ENCODE measurements at regions not wholly inside any gene's neighbourhood (a gene's known extent, or its start where the extent isn't known, plus 50 kb on each side); places are given as distances from the start of the nearest gene placed in this dataset.
"Not testable (repeated sequence)": the region's sequence is repeated elsewhere in the genome, so short reads cannot be mapped to it uniquely, and the experiment has no call there.

DNA sequence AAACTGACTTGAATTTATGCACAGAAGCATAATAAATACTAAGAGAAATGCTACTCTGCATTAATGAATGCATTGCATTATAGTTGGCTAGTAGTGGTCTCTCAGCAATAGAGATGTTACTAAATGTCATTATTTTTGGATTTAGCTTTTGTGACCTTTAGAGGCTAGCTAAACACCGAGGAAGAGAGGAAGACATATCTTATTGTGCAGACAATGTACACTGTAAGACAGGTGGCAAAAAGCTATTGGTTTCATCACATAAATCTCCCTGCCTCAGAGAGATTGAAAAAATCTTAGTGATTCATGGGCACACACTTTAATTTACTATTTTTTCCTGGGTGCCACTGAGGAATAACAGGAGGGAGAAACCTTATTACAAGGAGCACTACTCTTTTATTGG lies 435.9 kb downstream of the TMEM232 start:
- DNase-seq (ENCODE audit: low read depth) = no peak
- H3K4me3 ChIP-seq (ENCODE audit: control insufficient read depth, low read depth, low read length) = no peak overlapping the region
- TF ChIP-seq, protein P1, sequence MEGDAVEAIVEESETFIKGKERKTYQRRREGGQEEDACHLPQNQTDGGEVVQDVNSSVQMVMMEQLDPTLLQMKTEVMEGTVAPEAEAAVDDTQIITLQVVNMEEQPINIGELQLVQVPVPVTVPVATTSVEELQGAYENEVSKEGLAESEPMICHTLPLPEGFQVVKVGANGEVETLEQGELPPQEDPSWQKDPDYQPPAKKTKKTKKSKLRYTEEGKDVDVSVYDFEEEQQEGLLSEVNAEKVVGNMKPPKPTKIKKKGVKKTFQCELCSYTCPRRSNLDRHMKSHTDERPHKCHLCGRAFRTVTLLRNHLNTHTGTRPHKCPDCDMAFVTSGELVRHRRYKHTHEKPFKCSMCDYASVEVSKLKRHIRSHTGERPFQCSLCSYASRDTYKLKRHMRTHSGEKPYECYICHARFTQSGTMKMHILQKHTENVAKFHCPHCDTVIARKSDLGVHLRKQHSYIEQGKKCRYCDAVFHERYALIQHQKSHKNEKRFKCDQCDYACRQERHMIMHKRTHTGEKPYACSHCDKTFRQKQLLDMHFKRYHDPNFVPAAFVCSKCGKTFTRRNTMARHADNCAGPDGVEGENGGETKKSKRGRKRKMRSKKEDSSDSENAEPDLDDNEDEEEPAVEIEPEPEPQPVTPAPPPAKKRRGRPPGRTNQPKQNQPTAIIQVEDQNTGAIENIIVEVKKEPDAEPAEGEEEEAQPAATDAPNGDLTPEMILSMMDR (IDR thresholded peaks at IDR 0.05; ENCODE audit: control insufficient read depth, insufficient read depth, low read depth, low read length, missing control alignments) = no peak

DNA sequence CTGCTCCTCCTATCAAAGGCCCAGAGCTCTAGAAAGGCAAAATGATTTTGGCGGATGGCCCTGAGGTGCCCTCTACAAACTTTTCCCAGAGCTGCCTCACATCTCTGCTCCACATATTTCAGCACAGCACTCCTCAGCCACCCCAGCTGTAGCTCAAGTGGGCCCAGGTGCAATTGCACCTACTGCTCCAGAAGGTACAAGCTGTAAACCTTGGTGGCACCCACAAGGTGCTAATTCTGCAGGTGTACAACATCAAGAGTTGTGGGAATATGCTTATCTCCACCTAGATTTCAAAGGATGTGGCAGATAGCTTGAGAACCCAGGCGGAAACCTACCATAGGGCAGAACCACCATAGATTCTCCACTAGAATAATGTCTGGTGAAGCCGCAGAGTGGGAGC lies 432.2 kb downstream of the TMEM232 start:
- DNase-seq (ENCODE audit: low read depth) = no peak
- TF ChIP-seq, protein P1 (IDR thresholded peaks at IDR 0.05; ENCODE audit: control insufficient read depth, insufficient read depth, low read depth, low read length, missing control alignments) = no peak

DNA sequence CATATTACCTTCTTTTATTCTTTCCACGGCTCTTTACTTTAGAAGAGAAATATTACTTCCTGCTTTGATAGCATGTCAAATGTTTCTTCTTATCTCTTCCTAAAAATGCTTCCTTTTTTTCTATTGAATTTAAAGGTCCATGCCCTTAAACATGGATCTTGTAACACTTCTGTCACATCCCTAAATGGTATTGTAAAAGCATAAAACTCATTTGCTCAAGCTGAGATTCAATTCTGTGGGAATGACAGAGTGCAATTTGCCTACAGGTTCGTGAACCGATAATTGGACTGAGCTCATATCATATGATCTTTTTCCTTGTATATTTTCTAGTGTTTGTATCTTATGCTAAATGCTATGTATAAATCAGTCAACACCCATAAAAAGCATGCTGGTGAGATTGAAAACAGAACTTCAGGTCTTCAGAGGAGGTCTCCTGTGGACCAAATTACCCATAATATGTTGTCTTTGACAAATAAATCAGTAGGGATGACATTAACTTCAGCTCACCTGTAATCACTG lies 429.3 kb downstream of the TMEM232 start:
- TF ChIP-seq, protein P1 (IDR thresholded peaks at IDR 0.05; ENCODE audit: control insufficient read depth, insufficient read depth, low read depth, low read length, missing control alignments) = no peak
- DNase-seq (ENCODE audit: low read depth) = no peak
- no peak overlapping the region for H3K4me3 ChIP-seq (ENCODE audit: control insufficient read depth, low read depth, low read length)

More for the DNA sequence above, 432.2 kb downstream of the TMEM232 start:
- no peak overlapping the region for H3K4me3 ChIP-seq (ENCODE audit: control insufficient read depth, low read depth, low read length)

DNA sequence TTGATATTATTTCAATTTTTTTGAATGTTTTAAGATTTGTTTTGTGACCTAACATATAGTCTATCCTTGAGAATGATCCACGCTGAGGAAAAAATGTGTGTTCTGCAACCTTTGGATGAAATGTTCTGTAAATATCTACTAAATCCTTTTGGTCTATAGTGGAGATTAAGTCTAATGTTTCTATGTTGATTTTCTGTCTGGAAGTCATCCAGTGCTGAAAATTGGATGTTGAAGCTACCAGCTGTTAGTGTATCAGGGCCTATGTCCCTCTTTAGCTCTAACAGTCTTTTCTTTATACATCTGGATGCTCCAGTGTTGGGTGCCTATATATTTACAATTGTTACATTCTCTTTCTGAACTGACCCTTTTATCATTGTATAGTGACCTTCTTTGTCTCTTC lies 422.3 kb downstream of the TMEM232 start:
- no peak for DNase-seq (ENCODE audit: low read depth)
- H3K4me3 ChIP-seq (ENCODE audit: control insufficient read depth, low read depth, low read length) = no peak overlapping the region

DNA sequence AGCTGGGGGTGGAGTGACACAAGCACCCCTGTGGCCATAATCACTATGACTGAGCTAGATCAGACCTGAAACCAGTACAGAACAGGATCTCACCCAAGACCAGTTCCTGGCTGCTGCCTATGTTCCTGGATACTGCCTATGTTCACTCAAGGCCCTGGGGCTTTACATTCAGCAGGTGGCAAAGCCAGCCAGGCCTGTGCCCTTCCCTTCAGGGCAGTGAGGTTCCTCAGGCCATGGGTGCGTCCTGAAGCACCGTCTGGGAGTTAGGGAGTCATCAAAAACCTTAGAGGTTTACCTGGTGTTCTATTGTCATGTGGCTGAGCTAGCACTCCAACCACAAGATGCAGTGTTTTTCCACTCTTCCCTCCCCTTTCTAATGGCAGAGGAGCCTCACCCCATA lies 419.8 kb downstream of the TMEM232 start:
- no peak for DNase-seq (ENCODE audit: low read depth)
- H3K4me3 ChIP-seq (ENCODE audit: control insufficient read depth, low read depth, low read length) = no peak overlapping the region
- TF ChIP-seq, protein P1 (IDR thresholded peaks at IDR 0.05; ENCODE audit: control insufficient read depth, insufficient read depth, low read depth, low read length, missing control alignments) = no peak

More for the DNA sequence above, 422.3 kb downstream of the TMEM232 start:
- TF ChIP-seq, protein P1 (IDR thresholded peaks at IDR 0.05; ENCODE audit: control insufficient read depth, insufficient read depth, low read depth, low read length, missing control alignments) = no peak

DNA sequence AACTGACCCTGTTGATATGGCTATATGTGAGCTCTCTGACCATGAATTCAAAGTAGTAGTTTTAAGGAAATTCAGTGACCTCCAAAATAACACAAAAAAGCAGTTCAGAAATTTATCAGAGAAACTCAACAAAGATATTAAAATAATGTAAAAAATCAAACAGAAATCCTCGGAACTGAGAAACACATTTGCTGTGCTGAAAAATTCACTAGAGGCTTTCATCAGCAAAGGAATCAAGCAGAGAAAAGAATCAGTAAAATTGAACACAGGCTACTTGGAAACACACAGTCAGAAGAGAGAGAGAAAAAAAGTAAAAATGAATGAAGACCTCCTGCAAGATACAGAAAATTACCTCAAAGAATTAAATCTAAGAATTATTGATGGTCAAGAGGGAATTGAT lies 417.2 kb downstream of the TMEM232 start:
- H3K4me3 ChIP-seq (ENCODE audit: control insufficient read depth, low read depth, low read length) = no peak overlapping the region
- TF ChIP-seq, protein P1 (IDR thresholded peaks at IDR 0.05; ENCODE audit: control insufficient read depth, insufficient read depth, low read depth, low read length, missing control alignments) = no peak
- no peak for DNase-seq (ENCODE audit: low read depth)

DNA sequence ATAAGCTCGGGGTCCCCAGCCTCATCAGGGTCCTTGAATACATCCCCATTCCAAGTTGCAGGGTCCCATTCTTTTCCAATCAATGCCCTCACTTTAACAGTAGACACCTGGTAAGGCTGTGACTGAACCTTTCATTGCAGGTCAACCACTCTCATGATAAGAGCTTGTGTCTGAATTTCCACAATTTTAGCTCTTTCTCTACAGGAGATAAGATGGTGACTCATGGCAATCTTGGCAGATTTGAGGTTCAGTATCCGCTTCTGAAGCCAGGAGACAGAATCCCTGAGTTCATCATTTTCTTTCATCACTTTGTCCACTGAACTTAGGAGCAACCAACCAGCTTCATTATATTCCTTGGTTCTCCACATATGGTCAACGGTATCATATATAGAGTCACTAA lies 409.9 kb downstream of the TMEM232 start:
- not testable (repeated sequence) for H3K4me3 ChIP-seq (ENCODE audit: control insufficient read depth, low read depth, low read length); DNase-seq (ENCODE audit: low read depth)
